Liver (tissue), 6 donors: ENCODE measurements at regions not wholly inside any gene's neighbourhood (a gene's known extent, or its start where the extent isn't known, plus 50 kb on each side); places are given as distances from the start of the nearest gene placed in this dataset.

Experiments
- DNase-seq: peaks from one replicate; pipeline ENCODE4 v3.0.0-alpha.2; 2017; ENCODE audit warnings: low spot score
- H3K27ac ChIP-seq, 2 donors: one replicate each; pipeline ENCODE4 v1.7.0; 2013; ENCODE audit warnings: inconsistent platforms in 2 of 2, low read length in 2 of 2, control low read depth in 1 of 2, low read depth in 1 of 2, mild to moderate bottlenecking in 1 of 2
- H3K27me3 ChIP-seq, 4 donors: one replicate each; pipeline versions ENCODE4 v1.6.1 to v1.7.0; 2013; ENCODE audit warnings: low read length in 3 of 4, inconsistent platforms in 1 of 4, mild to moderate bottlenecking in 1 of 4, moderate library complexity in 1 of 4; ENCODE audit not compliant: control insufficient read depth in 4 of 4, insufficient read depth in 4 of 4
- H3K36me3 ChIP-seq, 4 donors: one replicate each; pipeline versions ENCODE4 v1.6.1 to v1.7.0; 2013; ENCODE audit warnings: low read length in 3 of 4, mild to moderate bottlenecking in 3 of 4, low read depth in 1 of 4, moderate library complexity in 1 of 4; ENCODE audit not compliant: control insufficient read depth in 4 of 4, insufficient read depth in 3 of 4
- H3K4me1 ChIP-seq, 4 donors: one replicate each; pipeline versions ENCODE4 v1.6.1 to v1.7.0; 2013; ENCODE audit warnings: low read length in 3 of 4, mild to moderate bottlenecking in 3 of 4, moderate library complexity in 1 of 4; ENCODE audit not compliant: control insufficient read depth in 4 of 4, insufficient read depth in 4 of 4
- H3K4me3 ChIP-seq, 3 donors: one replicate each; pipeline versions ENCODE4 v1.6.1 to v1.7.0; 2013; ENCODE audit warnings: low read length in 3 of 3, control low read depth in 1 of 3, low read depth in 1 of 3, mild to moderate bottlenecking in 1 of 3
- H3K9ac ChIP-seq, 2 donors: one replicate each; pipeline ENCODE4 v1.7.0; 2013; ENCODE audit warnings: low read length in 2 of 2, mild to moderate bottlenecking in 2 of 2, moderate library complexity in 2 of 2, control low read depth in 1 of 2, low read depth in 1 of 2
- H3K9me3 ChIP-seq, 4 donors: one replicate each; pipeline versions ENCODE4 v1.6.1 to v1.7.0; 2013; ENCODE audit warnings: low read length in 3 of 4; ENCODE audit not compliant: control insufficient read depth in 4 of 4
- GABPA ChIP-seq, 2 donors: IDR thresholded peaks in 1 of 2; conservative IDR thresholded peaks in 1 of 2; 2 replicates each; pipeline ENCODE4 v1.6.1; 2016; ENCODE audit warnings: antibody characterized with exemption in 2 of 2, mild to moderate bottlenecking in 1 of 2, moderate library complexity in 1 of 2
- HNF4A ChIP-seq, 2 donors: conservative IDR thresholded peaks; 2 replicates each; pipeline ENCODE4 v1.6.1; 2016; ENCODE audit warnings: antibody characterized with exemption in 2 of 2, mild to moderate bottlenecking in 2 of 2
- HNF4G ChIP-seq: IDR thresholded peaks from 2 replicates; pipeline ENCODE4 v1.6.1; 2016; ENCODE audit warnings: antibody characterized with exemption
- JUND ChIP-seq, 2 donors: IDR thresholded peaks; 2 replicates each; pipeline ENCODE4 v1.6.1; 2016; ENCODE audit warnings: antibody characterized with exemption in 2 of 2
- NR2F2 ChIP-seq: IDR thresholded peaks from 2 replicates; pipeline ENCODE4 v1.6.1; 2016; ENCODE audit warnings: antibody characterized with exemption
- RAD21 ChIP-seq, 2 donors: IDR thresholded peaks; 2 replicates each; pipeline ENCODE4 v1.6.1; 2016; ENCODE audit warnings: antibody characterized with exemption in 2 of 2, mild to moderate bottlenecking in 2 of 2
- REST ChIP-seq: IDR thresholded peaks from 2 replicates; pipeline ENCODE4 v1.6.1; 2016; ENCODE audit warnings: antibody characterized with exemption, mild to moderate bottlenecking
- SP1 ChIP-seq: IDR thresholded peaks from 2 replicates; pipeline ENCODE4 v1.6.1; 2018; ENCODE audit warnings: antibody characterized with exemption, mild to moderate bottlenecking
- TAF1 ChIP-seq: conservative IDR thresholded peaks from 2 replicates; pipeline ENCODE4 v1.6.1; 2016; ENCODE audit warnings: antibody characterized with exemption, mild to moderate bottlenecking
- ZBTB33 ChIP-seq: IDR thresholded peaks from 2 replicates; pipeline ENCODE4 v1.6.1; 2016; ENCODE audit warnings: antibody characterized with exemption
- donor health status: healthy.
- donor health status: healthy.
- donor health status: healthy.

DNA sequence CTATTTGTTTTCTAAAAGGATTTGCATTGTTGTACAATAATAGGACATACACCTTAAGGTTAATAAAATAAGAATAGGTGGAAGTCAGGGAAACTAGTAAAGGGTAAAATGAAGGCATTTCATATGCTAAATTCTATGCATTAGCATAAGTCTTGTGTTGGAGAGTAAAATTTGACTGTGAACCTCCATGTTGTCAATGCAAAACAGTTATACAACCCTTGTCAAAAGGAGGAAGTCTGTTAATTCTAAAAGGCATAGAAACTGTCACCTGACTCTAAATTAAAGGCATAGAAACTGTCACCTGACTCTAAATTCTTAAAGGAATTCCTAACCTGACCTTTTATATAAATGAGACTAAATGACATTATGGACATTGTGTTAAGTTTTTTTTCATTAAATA, 291.8 kb downstream of the OLFM3 start:
- Histone ChIP-seq H3K9me3 (no peaks in the 10 kb centered on the region), H3K27ac (no peak overlapping the region), H3K27me3 (no peaks in the 10 kb centered on the region), H3K4me1 (no peaks in the 10 kb centered on the region), H3K9ac (no peak overlapping the region), H3K4me3 (no peak overlapping the region), H3K36me3 (no peaks in the 10 kb centered on the region)
- no peak for TF ChIP-seq TAF1
- TF ChIP-seq REST = no peak
- no peak for DNase-seq

GRCh38 chr1:101706366-101706765, 290.4 kb downstream of the OLFM3 start:
- H3K9ac ChIP-seq = no peak overlapping the region
- no peaks in the 10 kb centered on the region for H3K36me3 ChIP-seq
- TF ChIP-seq GABPA (IDR thresholded peaks at IDR 0.05 in 1 of 2, conservative IDR thresholded peaks at IDR 0.05 in 1 of 2) (no peak), REST (no peak), HNF4G (no peak), NR2F2 (no peak), RAD21 (IDR thresholded peaks at IDR 0.05) (no peak), SP1 (no peak), ZBTB33 (no peak), HNF4A (conservative IDR thresholded peaks at IDR 0.05) (no peak)
- H3K4me1 ChIP-seq = no peaks in the 10 kb centered on the region
- DNase-seq = no peak
- H3K27me3 ChIP-seq = no peaks in the 10 kb centered on the region
- H3K27ac ChIP-seq = no peak overlapping the region
- no peaks in the 10 kb centered on the region for H3K9me3 ChIP-seq
- H3K4me3 ChIP-seq = no peak overlapping the region

DNA sequence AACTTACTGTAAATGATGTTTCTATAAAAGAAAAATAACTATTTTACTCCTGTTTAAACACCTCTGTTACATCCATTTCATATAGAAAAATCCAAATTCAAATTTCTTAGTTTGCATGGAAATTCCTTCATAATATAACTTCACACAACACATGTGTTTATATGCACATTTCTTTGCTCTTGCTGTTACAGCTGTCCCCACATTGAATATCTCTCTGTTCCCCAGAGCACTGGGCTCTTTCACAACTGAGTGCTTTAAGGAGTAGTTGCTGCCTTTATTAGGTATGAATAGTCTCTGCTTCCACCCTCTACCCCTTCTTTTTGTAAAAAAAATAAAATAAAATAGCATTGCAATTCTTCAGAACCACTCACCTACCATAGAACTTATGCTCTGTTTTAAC, 287.0 kb downstream of the OLFM3 start:
- H3K27ac ChIP-seq = no peak overlapping the region
- no peak for DNase-seq
- no peaks in the 10 kb centered on the region for H3K4me1 ChIP-seq
- no peaks in the 10 kb centered on the region for H3K9me3 ChIP-seq
- no peaks in the 10 kb centered on the region for H3K27me3 ChIP-seq
- H3K4me3 ChIP-seq = no peak overlapping the region
- no peak for TF ChIP-seq JUND (IDR thresholded peaks at IDR 0.05)
- H3K36me3 ChIP-seq = no peaks in the 10 kb centered on the region
- no peak overlapping the region for H3K9ac ChIP-seq
